Osteocyte (in vitro differentiated cells): ENCODE measurements at regions not wholly inside any gene's neighbourhood (a gene's known extent, or its start where the extent isn't known, plus 50 kb on each side); places are given as distances from the start of the nearest gene placed in this dataset.

Experiments
- DNase-seq: peaks from one replicate; pipeline ENCODE4 v3.0.0; 2021; ENCODE audit warnings: mixed read lengths; ENCODE audit not compliant: unreplicated experiment; ENCODE audit errors: extremely low spot score
- H3K27ac Mint-ChIP-seq: one replicate; pipeline ENCODE4 v1.8.0; 2021; ENCODE audit warnings: mild to moderate bottlenecking, mixed read lengths; ENCODE audit not compliant: unreplicated experiment
- H3K27me3 Mint-ChIP-seq: one replicate; pipeline ENCODE4 v1.8.0; 2021; ENCODE audit warnings: mixed read lengths; ENCODE audit not compliant: unreplicated experiment
- H3K36me3 Mint-ChIP-seq: one replicate; pipeline ENCODE4 v1.8.0; 2021; ENCODE audit warnings: mixed read lengths; ENCODE audit not compliant: unreplicated experiment
- H3K4me1 Mint-ChIP-seq: one replicate; pipeline ENCODE4 v1.8.0; 2021; ENCODE audit warnings: mixed read lengths; ENCODE audit not compliant: unreplicated experiment
- H3K4me3 Mint-ChIP-seq: one replicate; pipeline ENCODE4 v1.8.0; 2021; ENCODE audit warnings: mild to moderate bottlenecking, moderate library complexity, mixed read lengths; ENCODE audit not compliant: unreplicated experiment
- H3K9me3 Mint-ChIP-seq: one replicate; pipeline ENCODE4 v1.8.0; 2021; ENCODE audit warnings: mixed read lengths; ENCODE audit not compliant: unreplicated experiment
- TF ChIP-seq, protein P1 (sequence below): fragments of 200-600 bp; sonication (generic); IDR thresholded peaks from 2 replicates; pipeline ENCODE4 v1.5.0; 2021; ENCODE audit warnings: antibody characterized with exemption, mild to moderate bottlenecking, moderate library complexity

DNA sequence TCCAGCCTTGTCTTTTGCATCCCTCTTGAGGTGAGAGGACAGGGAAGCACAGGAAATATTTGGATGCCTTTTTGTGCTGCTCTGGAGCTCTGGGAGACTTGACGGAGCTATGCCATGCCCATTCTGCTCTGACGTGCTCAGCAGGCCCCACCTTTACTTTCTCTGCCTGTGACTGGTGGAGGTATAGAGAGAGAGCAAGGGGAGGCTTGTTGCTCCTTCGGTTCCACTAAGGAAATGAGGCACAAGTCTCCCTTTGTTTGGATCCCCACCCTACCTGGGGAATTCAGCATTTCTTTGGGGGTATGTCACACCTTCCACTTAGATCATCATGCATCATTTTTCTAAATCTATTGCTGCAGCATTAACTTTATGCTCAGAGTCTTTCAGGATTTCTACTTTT lies 121.8 kb upstream of the CNTLN start:
- no peaks in the 10 kb centered on the region for H3K27me3 Mint-ChIP-seq
- no peak overlapping the region for H3K4me3 Mint-ChIP-seq
- no peaks in the 10 kb centered on the region for H3K4me1 Mint-ChIP-seq
- DNase-seq, result no peak
- H3K27ac Mint-ChIP-seq, result no peak overlapping the region
- H3K36me3 Mint-ChIP-seq, result no peaks in the 10 kb centered on the region
- no peaks in the 10 kb centered on the region for H3K9me3 Mint-ChIP-seq
- TF ChIP-seq, protein P1, sequence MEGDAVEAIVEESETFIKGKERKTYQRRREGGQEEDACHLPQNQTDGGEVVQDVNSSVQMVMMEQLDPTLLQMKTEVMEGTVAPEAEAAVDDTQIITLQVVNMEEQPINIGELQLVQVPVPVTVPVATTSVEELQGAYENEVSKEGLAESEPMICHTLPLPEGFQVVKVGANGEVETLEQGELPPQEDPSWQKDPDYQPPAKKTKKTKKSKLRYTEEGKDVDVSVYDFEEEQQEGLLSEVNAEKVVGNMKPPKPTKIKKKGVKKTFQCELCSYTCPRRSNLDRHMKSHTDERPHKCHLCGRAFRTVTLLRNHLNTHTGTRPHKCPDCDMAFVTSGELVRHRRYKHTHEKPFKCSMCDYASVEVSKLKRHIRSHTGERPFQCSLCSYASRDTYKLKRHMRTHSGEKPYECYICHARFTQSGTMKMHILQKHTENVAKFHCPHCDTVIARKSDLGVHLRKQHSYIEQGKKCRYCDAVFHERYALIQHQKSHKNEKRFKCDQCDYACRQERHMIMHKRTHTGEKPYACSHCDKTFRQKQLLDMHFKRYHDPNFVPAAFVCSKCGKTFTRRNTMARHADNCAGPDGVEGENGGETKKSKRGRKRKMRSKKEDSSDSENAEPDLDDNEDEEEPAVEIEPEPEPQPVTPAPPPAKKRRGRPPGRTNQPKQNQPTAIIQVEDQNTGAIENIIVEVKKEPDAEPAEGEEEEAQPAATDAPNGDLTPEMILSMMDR, result no peak

DNA sequence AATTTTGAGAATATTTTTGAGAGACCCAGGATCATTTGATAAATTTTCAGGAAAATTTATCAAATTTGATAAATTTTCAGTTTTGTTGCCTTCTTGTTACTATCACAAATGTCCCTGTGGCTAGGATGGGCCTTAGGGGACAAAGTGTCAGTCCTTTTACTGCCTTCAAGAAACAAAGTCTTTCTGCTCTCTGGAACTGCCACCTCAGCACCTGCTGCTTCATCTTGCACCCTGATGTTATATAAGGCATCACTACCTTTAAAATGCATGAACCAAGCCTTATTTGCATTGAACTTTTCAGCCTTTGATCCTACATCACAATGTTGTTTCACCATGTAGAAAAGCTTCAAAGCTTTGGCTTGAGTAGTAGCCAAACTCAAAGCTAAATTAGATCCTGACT lies 123.0 kb upstream of the CNTLN start:
- DNase-seq, result no peak
- Mint-ChIP-seq H3K27ac (no peak overlapping the region), H3K27me3 (no peaks in the 10 kb centered on the region), H3K4me1 (no peaks in the 10 kb centered on the region), H3K4me3 (no peak overlapping the region), H3K9me3 (peaks cover 2% of the 10 kb centered on the region), H3K36me3 (no peaks in the 10 kb centered on the region)
- TF ChIP-seq, protein P1, result no peak

DNA sequence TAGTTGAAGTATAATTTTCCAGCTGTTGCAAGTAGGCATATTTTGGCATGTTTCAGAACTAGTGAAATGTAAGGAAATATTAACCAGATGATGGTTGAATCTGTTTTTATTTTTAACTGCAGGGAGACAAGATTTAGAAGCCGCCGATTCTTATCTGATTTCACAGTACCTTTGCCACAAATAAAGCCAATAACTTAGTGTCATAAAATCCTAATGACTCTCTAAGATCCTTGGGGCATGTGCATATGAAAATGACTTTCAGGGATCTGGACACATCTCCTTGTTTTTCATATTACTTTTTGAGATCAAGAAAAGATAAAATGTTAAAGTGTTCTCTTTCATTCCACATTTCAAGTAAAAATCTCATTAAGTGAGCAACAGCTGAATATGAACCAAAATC lies 125.8 kb upstream of the CNTLN start:
- TF ChIP-seq, protein P1, result no peak
- no peak for DNase-seq
- Mint-ChIP-seq H3K4me1 (peaks cover 18% of the 10 kb centered on the region), H3K27me3 (no peaks in the 10 kb centered on the region), H3K36me3 (no peaks in the 10 kb centered on the region), H3K27ac (no peak overlapping the region), H3K9me3 (peaks cover 3% of the 10 kb centered on the region), H3K4me3 (no peak overlapping the region)

DNA sequence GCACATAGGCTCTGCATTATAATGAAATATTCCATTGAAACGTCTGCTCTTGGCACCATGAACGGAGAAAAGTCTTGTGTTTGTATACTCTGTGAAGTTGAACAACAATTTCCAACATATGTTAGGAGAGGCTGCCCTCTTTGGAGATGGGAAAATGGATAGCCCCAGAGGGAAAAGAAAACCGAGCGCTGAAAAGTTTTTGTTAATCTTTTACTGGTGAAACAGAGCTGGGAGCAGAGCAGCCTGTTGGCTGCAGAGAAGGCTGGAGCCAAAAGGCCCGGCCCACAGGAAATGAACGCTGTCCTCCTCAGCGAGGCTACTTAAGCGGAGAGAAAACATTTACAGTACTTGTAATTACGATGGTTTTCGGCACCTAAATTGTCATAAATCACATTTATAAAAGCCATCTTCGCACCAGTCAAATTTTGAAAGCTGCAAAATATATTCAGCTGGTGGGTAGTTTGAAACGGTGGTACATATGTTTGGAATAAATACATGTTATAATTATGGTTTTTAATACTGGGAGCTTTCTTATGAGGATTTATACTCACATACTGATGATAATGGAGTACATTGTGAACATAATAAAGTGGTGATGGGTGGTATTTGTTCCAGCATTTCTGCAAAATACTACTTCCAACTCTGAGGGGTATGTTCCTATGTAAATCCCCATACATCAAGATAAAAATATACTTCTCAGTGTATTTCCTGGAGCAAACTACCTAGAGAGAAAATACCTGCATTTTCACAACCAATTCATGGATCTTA lies 129.6 kb upstream of the CNTLN start:
- no peaks in the 10 kb centered on the region for H3K27me3 Mint-ChIP-seq
- no peaks in the 10 kb centered on the region for H3K36me3 Mint-ChIP-seq
- peaks cover 24% of the 10 kb centered on the region for H3K4me1 Mint-ChIP-seq
- peak overlapping the region; percentile 59 for H3K4me3 Mint-ChIP-seq
- DNase-seq, result no peak
- H3K9me3 Mint-ChIP-seq, result peaks cover 3% of the 10 kb centered on the region
- H3K27ac Mint-ChIP-seq, result peak overlapping the region; percentile 78
- TF ChIP-seq, protein P1, result peak; percentile 42

DNA sequence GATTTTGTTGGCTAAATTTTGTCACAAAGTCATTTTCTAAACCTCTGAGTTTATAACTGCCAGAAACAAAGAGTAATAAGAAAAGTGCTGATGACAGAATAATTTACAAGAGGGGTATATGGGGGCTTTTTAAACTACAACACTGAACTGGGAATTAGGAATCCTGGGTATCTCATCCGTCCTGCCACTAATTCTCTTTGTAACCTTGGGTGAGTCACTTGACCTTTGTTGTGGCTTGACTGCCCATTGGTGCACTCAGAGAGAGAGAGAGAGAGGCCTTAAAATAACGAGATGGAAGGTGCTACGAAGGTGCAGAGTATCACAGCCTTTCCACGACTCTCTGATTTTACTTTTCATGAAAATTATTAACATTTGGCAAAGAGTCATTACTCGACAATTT lies 130.3 kb upstream of the CNTLN start:
- TF ChIP-seq, protein P1, result no peak
- H3K9me3 Mint-ChIP-seq, result peaks cover 3% of the 10 kb centered on the region
- H3K4me1 Mint-ChIP-seq, result peaks cover 24% of the 10 kb centered on the region
- DNase-seq, result no peak
- H3K4me3 Mint-ChIP-seq, result peak overlapping the region; percentile 59
- no peaks in the 10 kb centered on the region for H3K36me3 Mint-ChIP-seq
- H3K27ac Mint-ChIP-seq, result peak overlapping the region; percentile 78
- no peaks in the 10 kb centered on the region for H3K27me3 Mint-ChIP-seq
